LNCAP (cell line): ENCODE measurements at regions not wholly inside any gene's neighbourhood (a gene's known extent, or its start where the extent isn't known, plus 50 kb on each side); places are given as distances from the start of the nearest gene placed in this dataset.

ENCODE experiments used
- CTCF ChIP-seq: fragments of 450-650 bp; IDR thresholded peaks from 2 replicates; pipeline ENCODE4 v1.5.1; 2017; ENCODE audit warnings: mild to moderate bottlenecking

DNA sequence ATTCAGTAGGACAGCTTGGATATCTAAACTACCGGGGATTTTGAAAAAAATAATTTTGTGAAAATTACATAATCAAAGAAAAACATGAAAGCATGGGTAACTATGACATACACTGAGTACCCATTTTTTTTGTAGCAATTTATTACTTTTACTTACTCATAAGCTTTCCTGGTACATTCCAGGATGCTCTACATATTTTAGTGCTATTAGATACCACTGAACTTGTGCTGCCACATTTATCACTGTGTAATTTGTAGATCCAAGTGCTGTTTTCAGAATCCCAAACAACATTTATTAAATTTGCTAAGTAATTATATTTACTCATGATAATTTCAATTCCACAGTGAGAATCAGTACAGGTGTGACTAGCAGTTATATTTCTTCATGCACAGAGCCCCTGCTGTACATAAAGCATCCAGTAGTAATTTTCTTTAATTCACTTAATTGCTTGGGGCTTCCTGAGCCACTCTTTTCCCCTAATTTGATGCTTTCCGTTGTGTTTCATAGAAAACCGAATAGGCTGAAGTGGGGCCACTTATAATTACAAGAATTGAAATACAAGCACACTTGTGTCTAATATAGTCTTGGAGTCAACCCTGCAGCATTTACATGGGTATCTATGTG lies 2254.4 kb downstream of the ARAP2 start:
- TF ChIP-seq CTCF, result no peak

- TF ChIP-seq CTCF, result no peak
Observed at GRCh38 chr4:33996075-33996718, 2248.1 kb downstream of the ARAP2 start.

- TF ChIP-seq CTCF, result no peak
Observed at GRCh38 chr4:33998291-33998690, 2246.0 kb downstream of the ARAP2 start.

GRCh38 chr4:34000356-34000755 lies 2244.0 kb downstream of the ARAP2 start:
- no peak for TF ChIP-seq CTCF

DNA sequence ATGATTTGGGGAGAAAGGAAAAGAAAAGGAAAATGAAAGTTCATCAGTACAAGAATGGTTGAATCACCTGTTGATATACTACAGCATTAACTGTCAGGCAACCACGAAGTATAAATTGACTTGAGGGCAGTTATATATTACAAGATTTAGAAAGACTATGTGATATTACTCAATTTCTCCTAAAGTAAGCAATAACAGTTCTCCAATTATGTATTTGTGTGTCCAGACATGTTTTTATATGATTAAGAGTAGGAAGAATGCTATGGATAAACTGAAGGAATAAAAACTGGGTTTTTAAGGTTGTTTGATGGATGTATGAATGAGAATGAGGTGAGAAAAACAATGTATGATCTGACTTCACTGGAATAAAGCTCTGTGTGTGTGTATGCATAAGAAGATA lies 2234.4 kb downstream of the ARAP2 start:
- TF ChIP-seq CTCF, result no peak

GRCh38 chr4:34010751-34011519 lies 2233.4 kb downstream of the ARAP2 start:
- no peak for TF ChIP-seq CTCF

DNA sequence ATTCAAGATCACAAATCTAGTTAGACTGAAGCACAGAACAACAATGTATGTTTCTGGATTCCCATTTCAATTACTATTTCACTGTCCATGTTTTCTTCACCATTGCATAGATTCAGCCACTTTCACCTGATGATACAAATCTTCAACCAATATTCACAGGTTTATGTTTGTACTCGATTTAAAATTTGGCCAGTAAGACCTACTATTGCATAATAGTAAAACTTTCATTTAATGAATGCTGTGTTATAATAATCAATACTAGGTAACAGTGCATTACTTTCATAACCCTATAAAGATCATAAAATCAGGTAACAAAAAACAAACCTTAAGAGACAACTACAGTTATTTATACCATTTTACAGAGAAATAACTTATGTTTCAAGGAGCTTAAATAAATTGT lies 2209.1 kb downstream of the ARAP2 start:
- no peak for TF ChIP-seq CTCF
